ENCODE measurements at regions not wholly inside any gene's neighbourhood (a gene's known extent, or its start where the extent isn't known, plus 50 kb on each side); places are given as distances from the start of the nearest gene placed in this dataset.

GRCh38 chr3:163391407-163392181 is 1686.7 kb downstream of the SI start:
- Histone ChIP-seq H3K9me3 (ENCODE audit: control insufficient read depth, insufficient read depth, low read depth, low read length) (no peaks in the 10 kb centered on the region), H3K4me1 (ENCODE audit: control insufficient read depth, insufficient read depth, low read length) (no peaks in the 10 kb centered on the region), H3K36me3 (ENCODE audit: control insufficient read depth in 2 of 2, insufficient read depth in 1 of 2, low read length in 2 of 2) (no peaks in the 10 kb centered on the region), H3K4me3 (ENCODE audit: low read depth, low read length) (no peak overlapping the region), H3K27ac (ENCODE audit: extremely low read depth, low read depth, low read length) (no peak overlapping the region)
- TF ChIP-seq ZNF280D (tag by site-specific recombination; IDR thresholded peaks at IDR 0.05) (no peak), ZNF521 (tag by site-specific recombination; IDR thresholded peaks at IDR 0.05) (no peak), ZNF2 (tag by site-specific recombination; IDR thresholded peaks at IDR 0.05) (no peak), IKZF3 (tag by site-specific recombination; IDR thresholded peaks at IDR 0.05) (no peak), ZNF175 (tag by site-specific recombination; IDR thresholded peaks at IDR 0.05) (no peak), ZNF621 (tag by site-specific recombination; IDR thresholded peaks at IDR 0.05) (no peak), ZNF341 (tag by site-specific recombination; IDR thresholded peaks at IDR 0.05; ENCODE audit: low read depth) (no peak), MZF1 (tag by site-specific recombination; IDR thresholded peaks at IDR 0.05; ENCODE audit: borderline replicate concordance) (no peak), ZNF488 (tag by site-specific recombination; IDR thresholded peaks at IDR 0.05) (no peak), ZNF248 (tag by site-specific recombination; IDR thresholded peaks at IDR 0.05) (no peak), ZNF302 (tag by site-specific recombination; IDR thresholded peaks at IDR 0.05; ENCODE audit: low read depth) (no peak), ZNF391 (tag by site-specific recombination; IDR thresholded peaks at IDR 0.05; ENCODE audit: borderline replicate concordance, low read depth) (no peak), SETDB1 (IDR thresholded peaks at IDR 0.05; ENCODE audit: insufficient read length, low read length) (no peak), ZNF155 (tag by site-specific recombination; IDR thresholded peaks at IDR 0.05) (no peak), ZBTB48 (tag by site-specific recombination; IDR thresholded peaks at IDR 0.05) (no peak), ZNF585B (tag by site-specific recombination; IDR thresholded peaks at IDR 0.05) (no peak)
- CTCF ChIA-PET = no interaction called here
- POLR2A ChIA-PET = no interaction called here

- H3K4me1 ChIP-seq (ENCODE audit: control insufficient read depth, insufficient read depth, low read length) = no peaks in the 10 kb centered on the region
- H3K4me3 ChIP-seq (ENCODE audit: low read depth, low read length) = no peak overlapping the region
- no peaks in the 10 kb centered on the region for H3K36me3 ChIP-seq (ENCODE audit: control insufficient read depth in 2 of 2, insufficient read depth in 1 of 2, low read length in 2 of 2)
- POLR2A ChIA-PET = no interaction called here
- no peak overlapping the region for H3K27ac ChIP-seq (ENCODE audit: extremely low read depth, low read depth, low read length)
- H3K9me3 ChIP-seq (ENCODE audit: control insufficient read depth, insufficient read depth, low read depth, low read length) = no peaks in the 10 kb centered on the region
- CTCF ChIA-PET = interaction anchor here (0.9 kb wide), 1 partner anchor 21 kb away, joined by 3 read pairs; no protein-coding TSS in a partner anchor
- TF ChIP-seq ZNF692 (tag by site-specific recombination; IDR thresholded peaks at IDR 0.05) (no peak), ZNF24 (tag by site-specific recombination; IDR thresholded peaks at IDR 0.05) (no peak), ZNF350 (tag by site-specific recombination; IDR thresholded peaks at IDR 0.05) (no peak), ZNF521 (tag by site-specific recombination; IDR thresholded peaks at IDR 0.05) (no peak), ZSCAN5A (tag by site-specific recombination; IDR thresholded peaks at IDR 0.05) (no peak), ZNF580 (tag by site-specific recombination; IDR thresholded peaks at IDR 0.05) (no peak), ZNF596 (tag by site-specific recombination; IDR thresholded peaks at IDR 0.05) (no peak)
Observed at GRCh38 chr3:163384383-163384782, 1693.9 kb downstream of the SI start.

Measured in HEK293 (cell line).